ENCODE measurements at regions not wholly inside any gene's neighbourhood (a gene's known extent, or its start where the extent isn't known, plus 50 kb on each side); places are given as distances from the start of the nearest gene placed in this dataset.

DNA sequence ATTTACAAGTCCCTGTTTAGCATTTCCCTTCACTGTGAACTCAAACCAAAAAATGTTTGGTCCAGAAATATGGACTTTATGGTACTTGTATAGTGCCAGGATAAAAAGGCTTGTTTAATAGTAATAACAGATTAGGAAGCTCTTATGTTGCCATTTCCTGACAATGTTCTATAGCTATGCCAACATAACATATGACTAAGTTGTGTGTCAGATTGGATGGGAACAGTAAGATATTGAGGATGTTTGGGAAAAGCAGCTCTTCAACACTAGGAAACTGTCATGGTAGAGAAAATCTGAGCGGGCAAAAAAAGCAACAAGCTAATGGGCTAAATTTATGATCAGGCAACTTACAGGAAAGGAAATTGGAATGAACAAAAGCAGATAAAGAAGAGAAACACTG lies 287.1 kb upstream of the ADGRL4 start:
- TF ChIP-seq, protein P1, sequence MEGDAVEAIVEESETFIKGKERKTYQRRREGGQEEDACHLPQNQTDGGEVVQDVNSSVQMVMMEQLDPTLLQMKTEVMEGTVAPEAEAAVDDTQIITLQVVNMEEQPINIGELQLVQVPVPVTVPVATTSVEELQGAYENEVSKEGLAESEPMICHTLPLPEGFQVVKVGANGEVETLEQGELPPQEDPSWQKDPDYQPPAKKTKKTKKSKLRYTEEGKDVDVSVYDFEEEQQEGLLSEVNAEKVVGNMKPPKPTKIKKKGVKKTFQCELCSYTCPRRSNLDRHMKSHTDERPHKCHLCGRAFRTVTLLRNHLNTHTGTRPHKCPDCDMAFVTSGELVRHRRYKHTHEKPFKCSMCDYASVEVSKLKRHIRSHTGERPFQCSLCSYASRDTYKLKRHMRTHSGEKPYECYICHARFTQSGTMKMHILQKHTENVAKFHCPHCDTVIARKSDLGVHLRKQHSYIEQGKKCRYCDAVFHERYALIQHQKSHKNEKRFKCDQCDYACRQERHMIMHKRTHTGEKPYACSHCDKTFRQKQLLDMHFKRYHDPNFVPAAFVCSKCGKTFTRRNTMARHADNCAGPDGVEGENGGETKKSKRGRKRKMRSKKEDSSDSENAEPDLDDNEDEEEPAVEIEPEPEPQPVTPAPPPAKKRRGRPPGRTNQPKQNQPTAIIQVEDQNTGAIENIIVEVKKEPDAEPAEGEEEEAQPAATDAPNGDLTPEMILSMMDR (IDR thresholded peaks at IDR 0.05; ENCODE audit: poor library complexity, severe bottlenecking) = no peak
- TF ChIP-seq EZH2 (IDR thresholded peaks at IDR 0.05; ENCODE audit: borderline replicate concordance, insufficient read depth, low read length, poor library complexity, severe bottlenecking) (no peak), RAD21 (conservative IDR thresholded peaks at IDR 0.05) (no peak)

Data from neural cell (in vitro differentiated cells).